ENCODE measurements at regions not wholly inside any gene's neighbourhood (a gene's known extent, or its start where the extent isn't known, plus 50 kb on each side); places are given as distances from the start of the nearest gene placed in this dataset.

GRCh38 chr1:78715181-78715661 lies 65.6 kb downstream of the IFI44 start:
- no peak for TF ChIP-seq CTCF (IDR thresholded peaks at IDR 0.05; ENCODE audit: low read depth, low read length, missing control alignments)
- no peak overlapping the region for H3K4me3 ChIP-seq (replicated peaks; ENCODE audit: low read depth, low read length)
- no peak for DNase-seq (ENCODE audit: extremely low read depth, low read depth)

- no peak overlapping the region for H3K4me3 ChIP-seq (replicated peaks; ENCODE audit: low read depth, low read length)
- no peak for DNase-seq (ENCODE audit: extremely low read depth, low read depth)
- no peak for TF ChIP-seq CTCF (IDR thresholded peaks at IDR 0.05; ENCODE audit: low read depth, low read length, missing control alignments)
These were observed 66.6 kb downstream of the IFI44 start for GRCh38 chr1:78716186-78716585.

- TF ChIP-seq CTCF (IDR thresholded peaks at IDR 0.05; ENCODE audit: low read depth, low read length, missing control alignments): no peak
- no peak overlapping the region for H3K4me3 ChIP-seq (replicated peaks; ENCODE audit: low read depth, low read length)
- no peak for DNase-seq (ENCODE audit: extremely low read depth, low read depth)
These were observed 68.9 kb downstream of the IFI44 start for GRCh38 chr1:78718566-78718965.

DNA sequence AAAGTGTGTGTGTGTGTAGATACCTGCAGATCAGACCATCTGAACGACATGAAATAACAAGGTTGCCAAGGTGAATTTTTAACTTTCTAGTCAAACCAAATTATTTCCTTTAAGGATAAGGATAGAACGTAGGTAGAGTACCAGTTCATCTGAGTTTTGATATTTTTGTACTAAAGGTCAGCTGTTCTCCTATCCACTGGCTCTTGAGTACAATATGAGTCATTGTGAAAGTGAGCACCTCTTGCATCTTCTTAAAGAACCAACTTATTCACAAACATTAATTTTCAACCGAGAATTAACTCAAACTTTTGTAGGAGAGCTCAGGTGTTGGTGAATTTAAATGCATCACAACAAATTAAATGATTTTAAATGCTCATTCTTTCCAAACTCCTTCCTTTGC lies 71.5 kb downstream of the IFI44 start:
- no peak for DNase-seq (ENCODE audit: extremely low read depth, low read depth)

DNA sequence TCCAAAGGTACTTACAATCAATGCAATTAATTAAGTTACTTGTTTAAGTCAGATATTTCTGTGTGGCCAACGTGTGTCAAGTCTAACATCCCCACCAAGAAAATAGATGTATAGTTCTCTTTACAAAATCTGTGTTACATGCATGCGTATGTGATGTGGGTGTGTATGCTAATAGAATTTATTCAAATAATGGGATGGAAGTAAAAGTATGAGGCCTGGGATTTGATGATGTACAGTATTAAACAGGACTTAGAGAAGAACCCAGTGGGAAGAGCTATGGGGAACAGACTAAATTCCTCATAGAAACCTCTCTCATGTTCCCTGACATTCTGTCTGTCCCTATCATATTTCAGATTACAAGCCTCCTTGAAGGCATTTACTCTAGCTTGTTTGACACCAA lies 72.5 kb downstream of the IFI44 start:
- no peak for DNase-seq (ENCODE audit: extremely low read depth, low read depth)
- no peak overlapping the region for H3K4me3 ChIP-seq (replicated peaks; ENCODE audit: low read depth, low read length)
- no peak for TF ChIP-seq CTCF (IDR thresholded peaks at IDR 0.05; ENCODE audit: low read depth, low read length, missing control alignments)

More for the DNA sequence above, 71.5 kb downstream of the IFI44 start:
- TF ChIP-seq CTCF (IDR thresholded peaks at IDR 0.05; ENCODE audit: low read depth, low read length, missing control alignments): no peak
- no peak overlapping the region for H3K4me3 ChIP-seq (replicated peaks; ENCODE audit: low read depth, low read length)

GRCh38 chr1:78722521-78722920 lies 72.9 kb downstream of the IFI44 start:
- DNase-seq (ENCODE audit: extremely low read depth, low read depth): no peak
- no peak overlapping the region for H3K4me3 ChIP-seq (replicated peaks; ENCODE audit: low read depth, low read length)

More at GRCh38 chr1:78722521-78722920, 72.9 kb downstream of the IFI44 start:
- TF ChIP-seq CTCF (IDR thresholded peaks at IDR 0.05; ENCODE audit: low read depth, low read length, missing control alignments): no peak

All from HFF-Myc (cell line).